ENCODE measurements at regions not wholly inside any gene's neighbourhood (a gene's known extent, or its start where the extent isn't known, plus 50 kb on each side); places are given as distances from the start of the nearest gene placed in this dataset.
"Not testable (repeated sequence)": the region's sequence is repeated elsewhere in the genome, so short reads cannot be mapped to it uniquely, and the experiment has no call there.

- H3K27me3 ChIP-seq (ENCODE audit: low read depth), result peaks cover 26% of the 10 kb centered on the region
- H3K4me1 ChIP-seq; H3K9me3 ChIP-seq; DNase-seq (ENCODE audit: low spot score in 2 of 2); H3K36me3 ChIP-seq (replicated peaks); H3K4me3 ChIP-seq; in situ Hi-C loops (cut with MboI; ENCODE audit: low sequenced_read_pairs): not testable (repeated sequence)
Observed at GRCh38 chr11:134840165-134840564, 428.1 kb upstream of the B3GAT1 start.

GRCh38 chr11:134838708-134839107 is 426.7 kb upstream of the B3GAT1 start:
- Histone ChIP-seq H3K4me3 (no peak overlapping the region), H3K4me1 (no peaks in the 10 kb centered on the region), H3K36me3 (replicated peaks) (no peaks in the 10 kb centered on the region), H3K9me3 (no peaks in the 10 kb centered on the region), H3K27me3 (ENCODE audit: low read depth) (peaks cover 25% of the 10 kb centered on the region)
- DNase-seq (ENCODE audit: low spot score in 2 of 2), result no peak
- in situ Hi-C loops (cut with MboI; ENCODE audit: low sequenced_read_pairs), result no loop called here

GRCh38 chr11:134837887-134838232 is 425.8 kb upstream of the B3GAT1 start:
- H3K27me3 ChIP-seq (ENCODE audit: low read depth), result peaks cover 25% of the 10 kb centered on the region
- H3K9me3 ChIP-seq, result no peaks in the 10 kb centered on the region
- DNase-seq (ENCODE audit: low spot score in 2 of 2), result no peak
- H3K4me3 ChIP-seq, result no peak overlapping the region
- no peaks in the 10 kb centered on the region for H3K4me1 ChIP-seq
- in situ Hi-C loops (cut with MboI; ENCODE audit: low sequenced_read_pairs), result no loop called here
- no peaks in the 10 kb centered on the region for H3K36me3 ChIP-seq (replicated peaks)

- no peaks in the 10 kb centered on the region for H3K9me3 ChIP-seq
- DNase-seq (ENCODE audit: low spot score in 2 of 2), result no peak
- H3K4me1 ChIP-seq, result no peaks in the 10 kb centered on the region
- H3K36me3 ChIP-seq (replicated peaks), result no peaks in the 10 kb centered on the region
- H3K27me3 ChIP-seq (ENCODE audit: low read depth), result peaks cover 25% of the 10 kb centered on the region
- H3K4me3 ChIP-seq, result no peak overlapping the region
- in situ Hi-C loops (cut with MboI; ENCODE audit: low sequenced_read_pairs), result no loop called here
Observed at GRCh38 chr11:134837166-134837886, 425.3 kb upstream of the B3GAT1 start.

- H3K36me3 ChIP-seq (replicated peaks), result no peaks in the 10 kb centered on the region
- no peak for DNase-seq (ENCODE audit: low spot score in 2 of 2)
- in situ Hi-C loops (cut with MboI; ENCODE audit: low sequenced_read_pairs), result no loop called here
- no peaks in the 10 kb centered on the region for H3K9me3 ChIP-seq
- no peaks in the 10 kb centered on the region for H3K4me1 ChIP-seq
- peaks cover 21% of the 10 kb centered on the region for H3K27me3 ChIP-seq (ENCODE audit: low read depth)
- no peak overlapping the region for H3K4me3 ChIP-seq
Observed at GRCh38 chr11:134836561-134836960, 424.5 kb upstream of the B3GAT1 start.

DNA sequence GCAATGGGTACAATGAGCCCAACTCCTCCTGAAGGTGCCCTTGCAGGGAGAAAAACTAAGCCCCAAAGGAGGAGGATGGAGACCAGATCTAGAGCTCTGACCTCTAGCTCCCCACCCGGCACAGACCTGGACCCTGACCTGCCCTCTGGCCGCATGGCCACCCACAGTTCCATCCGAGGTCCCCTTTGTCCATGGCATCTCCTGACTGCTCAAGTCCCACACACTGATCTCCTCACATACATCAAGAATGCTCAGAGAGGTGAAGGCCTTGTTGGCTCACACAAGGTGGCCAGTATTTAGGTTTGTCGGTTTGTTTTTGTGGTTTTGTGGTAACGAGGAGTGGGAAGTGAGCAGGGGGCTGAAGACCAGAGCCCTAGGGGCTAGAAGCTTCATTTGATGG is 423.5 kb upstream of the B3GAT1 start:
- no peak for DNase-seq (ENCODE audit: low spot score in 2 of 2)
- Histone ChIP-seq H3K9me3 (no peaks in the 10 kb centered on the region), H3K4me1 (no peaks in the 10 kb centered on the region), H3K27me3 (ENCODE audit: low read depth) (peaks cover 16% of the 10 kb centered on the region), H3K4me3 (no peak overlapping the region), H3K36me3 (replicated peaks) (no peaks in the 10 kb centered on the region)
- in situ Hi-C loops (cut with MboI; ENCODE audit: low sequenced_read_pairs), result no loop called here

GRCh38 chr11:134830312-134830711 is 418.3 kb upstream of the B3GAT1 start:
- Histone ChIP-seq H3K9me3 (no peaks in the 10 kb centered on the region; the same call in 1 of the 2 replicates), H3K4me1 (no peaks in the 10 kb centered on the region), H3K27me3 (ENCODE audit: low read depth) (peaks cover 6% of the 10 kb centered on the region; the same call in 1 of the 2 replicates), H3K4me3 (no peak overlapping the region), H3K36me3 (replicated peaks) (no peaks in the 10 kb centered on the region)
- DNase-seq (ENCODE audit: low spot score in 2 of 2), result no peak
- in situ Hi-C loops (cut with MboI; ENCODE audit: low sequenced_read_pairs), result no loop called here

DNA sequence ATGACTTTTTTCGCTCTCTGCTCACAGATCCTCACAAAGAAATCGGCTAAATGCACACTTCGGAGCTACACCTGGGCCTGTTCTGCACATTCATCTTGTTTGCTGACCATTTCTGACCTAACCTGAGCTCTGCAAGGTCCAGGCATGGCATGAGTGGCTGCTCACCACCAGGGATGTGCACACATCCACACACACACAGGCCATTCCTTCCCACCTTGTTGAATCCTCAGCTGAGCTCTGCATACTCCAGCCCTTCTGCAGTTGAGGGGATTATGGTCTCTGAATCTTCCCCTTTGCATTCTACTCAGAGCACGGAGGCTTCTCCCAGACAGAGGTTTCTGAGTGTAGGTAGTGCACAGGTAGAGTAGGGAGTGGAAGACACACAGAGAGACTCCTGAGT is 411.9 kb upstream of the B3GAT1 start:
- DNase-seq (ENCODE audit: low spot score in 2 of 2), result no peak
- Histone ChIP-seq H3K4me1 (no peaks in the 10 kb centered on the region), H3K9me3 (no peaks in the 10 kb centered on the region), H3K27me3 (ENCODE audit: low read depth) (no peaks in the 10 kb centered on the region; the same call in none of the 2 replicates), H3K4me3 (no peak overlapping the region), H3K36me3 (replicated peaks) (no peaks in the 10 kb centered on the region)
- in situ Hi-C loops (cut with MboI; ENCODE audit: low sequenced_read_pairs), result no loop called here

GRCh38 chr11:134822897-134823296 is 410.9 kb upstream of the B3GAT1 start:
- Histone ChIP-seq H3K9me3 (no peaks in the 10 kb centered on the region), H3K36me3 (replicated peaks) (no peaks in the 10 kb centered on the region), H3K4me1 (no peaks in the 10 kb centered on the region), H3K4me3 (no peak overlapping the region), H3K27me3 (ENCODE audit: low read depth) (no peaks in the 10 kb centered on the region; the same call in none of the 2 replicates)
- no peak for DNase-seq (ENCODE audit: low spot score in 2 of 2)
- in situ Hi-C loops (cut with MboI; ENCODE audit: low sequenced_read_pairs), result no loop called here

DNA sequence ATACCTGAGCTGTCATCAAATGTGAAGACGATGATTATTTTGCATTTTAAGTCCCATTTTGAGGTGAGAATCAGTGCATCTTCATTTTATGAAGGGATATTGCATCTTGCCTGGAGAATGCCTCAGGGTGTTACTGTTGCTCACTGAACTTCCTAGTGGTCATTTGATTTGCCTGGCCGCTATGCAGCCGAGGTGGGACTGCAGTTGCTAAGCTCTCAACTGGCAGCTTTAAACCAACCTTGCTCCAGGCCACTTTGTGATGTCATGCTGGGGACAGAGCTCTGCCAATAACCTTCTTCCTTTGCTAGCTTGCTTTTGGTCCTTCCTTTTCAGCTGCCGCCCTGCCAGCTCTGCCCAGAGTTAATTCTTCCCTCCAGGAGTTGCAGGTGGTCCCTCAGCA is 409.4 kb upstream of the B3GAT1 start:
- Histone ChIP-seq H3K9me3 (no peaks in the 10 kb centered on the region), H3K4me3 (no peak overlapping the region), H3K27me3 (ENCODE audit: low read depth) (peaks cover 3% of the 10 kb centered on the region), H3K36me3 (replicated peaks) (no peaks in the 10 kb centered on the region), H3K4me1 (no peaks in the 10 kb centered on the region)
- DNase-seq (ENCODE audit: low spot score in 2 of 2), result no peak
- in situ Hi-C loops (cut with MboI; ENCODE audit: low sequenced_read_pairs), result no loop called here

- peaks cover 3% of the 10 kb centered on the region for H3K27me3 ChIP-seq (ENCODE audit: low read depth)
- H3K9me3 ChIP-seq, result no peaks in the 10 kb centered on the region
- in situ Hi-C loops (cut with MboI; ENCODE audit: low sequenced_read_pairs), result no loop called here
- no peaks in the 10 kb centered on the region for H3K36me3 ChIP-seq (replicated peaks)
- no peak overlapping the region for H3K4me3 ChIP-seq
- no peak for DNase-seq (ENCODE audit: low spot score in 2 of 2)
- H3K4me1 ChIP-seq, result no peaks in the 10 kb centered on the region
Observed at GRCh38 chr11:134819041-134819440, 407.0 kb upstream of the B3GAT1 start.

DNA sequence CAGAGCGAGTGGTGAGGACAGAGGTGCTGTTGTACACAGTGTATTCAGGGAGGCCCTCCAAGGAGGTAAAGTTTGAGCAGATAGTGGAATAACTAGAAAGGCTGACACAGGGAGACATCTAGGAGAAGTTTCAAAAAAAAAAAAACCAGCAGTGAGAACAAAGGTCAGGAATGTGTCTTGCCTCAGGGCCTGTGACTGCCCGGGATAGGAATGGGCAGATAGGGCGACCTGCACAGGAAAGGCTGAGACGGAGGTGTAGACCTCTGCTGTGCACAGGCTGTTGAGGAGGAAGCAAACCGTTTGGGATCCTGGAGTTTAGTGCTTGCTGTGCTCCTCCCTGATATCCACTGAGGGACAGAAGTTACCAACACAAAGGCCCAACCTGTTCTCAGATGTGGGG is 406.5 kb upstream of the B3GAT1 start:
- Histone ChIP-seq H3K9me3 (no peaks in the 10 kb centered on the region), H3K36me3 (replicated peaks) (no peaks in the 10 kb centered on the region), H3K27me3 (ENCODE audit: low read depth) (peaks cover 3% of the 10 kb centered on the region), H3K4me1 (no peaks in the 10 kb centered on the region), H3K4me3 (no peak overlapping the region)
- in situ Hi-C loops (cut with MboI; ENCODE audit: low sequenced_read_pairs), result no loop called here
- no peak for DNase-seq (ENCODE audit: low spot score in 2 of 2)

DNA sequence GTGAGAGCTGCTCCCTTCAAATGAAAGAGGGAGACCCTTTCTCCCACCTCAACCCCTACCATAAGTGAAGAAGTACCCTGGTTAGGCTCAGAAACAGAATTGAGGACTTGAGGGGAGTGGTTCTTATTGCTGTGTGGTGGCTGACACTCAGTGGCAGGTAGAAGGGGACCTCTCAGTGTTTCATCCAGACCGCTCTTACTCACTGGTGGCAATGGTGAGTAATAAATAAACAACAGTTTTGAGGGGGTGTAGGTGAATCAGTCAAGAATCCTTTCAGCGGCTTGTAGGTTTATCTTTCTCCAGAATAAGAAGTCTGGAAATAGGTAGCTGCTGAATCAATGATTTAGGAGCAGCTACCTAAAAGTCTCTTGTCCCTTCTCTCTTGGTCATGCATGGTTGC is 403.4 kb upstream of the B3GAT1 start:
- peaks cover 7% of the 10 kb centered on the region; the same call in 1 of the 2 replicates for H3K27me3 ChIP-seq (ENCODE audit: low read depth)
- no peak for DNase-seq (ENCODE audit: low spot score in 2 of 2)
- H3K4me3 ChIP-seq, result no peak overlapping the region
- no peaks in the 10 kb centered on the region for H3K36me3 ChIP-seq (replicated peaks)
- no peaks in the 10 kb centered on the region for H3K4me1 ChIP-seq
- in situ Hi-C loops (cut with MboI; ENCODE audit: low sequenced_read_pairs), result no loop called here
- no peaks in the 10 kb centered on the region for H3K9me3 ChIP-seq

DNA sequence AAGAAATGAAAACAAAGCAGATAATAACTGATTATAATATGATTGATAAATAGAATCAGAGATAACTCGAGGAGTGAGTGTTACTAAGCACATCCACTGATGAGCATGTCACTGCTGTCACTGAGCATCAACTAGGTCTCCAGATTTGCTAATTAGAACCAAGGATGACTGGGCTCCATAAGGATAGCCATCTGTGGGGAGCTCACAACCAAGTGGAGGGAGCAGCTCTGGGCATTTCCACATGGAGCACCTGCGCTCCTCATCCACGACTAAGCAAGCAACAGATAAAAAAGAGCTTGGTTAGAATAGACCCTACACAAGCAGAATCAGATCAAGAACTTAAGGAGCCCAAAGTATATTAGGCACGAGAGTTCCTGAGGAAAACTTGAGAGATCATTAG is 396.0 kb upstream of the B3GAT1 start:
- H3K9me3 ChIP-seq, result no peaks in the 10 kb centered on the region
- DNase-seq (ENCODE audit: low spot score in 2 of 2), result no peak
- no peaks in the 10 kb centered on the region for H3K36me3 ChIP-seq (replicated peaks)
- peaks cover 23% of the 10 kb centered on the region for H3K27me3 ChIP-seq (ENCODE audit: low read depth)
- in situ Hi-C loops (cut with MboI; ENCODE audit: low sequenced_read_pairs), result no loop called here
- no peak overlapping the region for H3K4me3 ChIP-seq
- no peaks in the 10 kb centered on the region for H3K4me1 ChIP-seq

DNA sequence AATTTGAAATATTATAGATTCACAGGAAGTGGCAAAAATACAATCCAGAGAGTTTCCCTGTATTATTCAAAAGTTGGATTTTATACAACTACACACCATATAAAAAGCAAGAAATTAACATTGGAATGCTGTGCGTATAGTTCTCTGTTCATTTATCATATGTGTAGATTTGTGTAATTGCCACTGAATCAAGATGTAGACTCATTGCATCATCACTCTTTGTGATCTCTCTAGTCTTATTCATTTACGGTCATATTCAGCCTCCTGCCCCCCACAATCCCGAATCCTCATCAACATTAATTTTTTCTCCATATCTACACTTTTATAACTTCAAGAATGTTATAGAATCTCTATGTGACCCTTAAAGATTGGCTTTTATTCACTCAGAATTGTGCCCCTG is 390.6 kb upstream of the B3GAT1 start:
- H3K27me3 ChIP-seq (ENCODE audit: low read depth), result peaks cover 40% of the 10 kb centered on the region
- H3K36me3 ChIP-seq (replicated peaks), result no peaks in the 10 kb centered on the region
- in situ Hi-C loops (cut with MboI; ENCODE audit: low sequenced_read_pairs), result no loop called here
- no peaks in the 10 kb centered on the region for H3K9me3 ChIP-seq
- no peaks in the 10 kb centered on the region for H3K4me1 ChIP-seq
- DNase-seq (ENCODE audit: low spot score in 2 of 2), result no peak
- no peak overlapping the region for H3K4me3 ChIP-seq
